H1 (cell line): ENCODE measurements at regions not wholly inside any gene's neighbourhood (a gene's known extent, or its start where the extent isn't known, plus 50 kb on each side); places are given as distances from the start of the nearest gene placed in this dataset.
"Not testable (repeated sequence)": the region's sequence is repeated elsewhere in the genome, so short reads cannot be mapped to it uniquely, and the experiment has no call there.

ENCODE experiments used
- CTCF ChIA-PET: fragments of 300-600 bp; sonication (Branson Sonifier 250); formaldehyde crosslinking; loops from one replicate; lab custom pipeline; 2021; ENCODE audit not compliant: partially characterized antibody; lab: Charles Lee
- POLR2A ChIA-PET: fragments of 300-600 bp; sonication (Branson Sonifier 250); formaldehyde crosslinking; loops from one replicate; lab custom pipeline; 2021; ENCODE audit warnings: inconsistent platforms; ENCODE audit not compliant: partially characterized antibody; lab: Charles Lee
- DNase-seq, 2 experiments: peaks; one replicate each; pipeline versions ENCODE4 v3.0.0 to v3.0.0-alpha.2; 2010 to 2022; ENCODE audit warnings: low spot score in 2 of 2, low read depth in 1 of 2, mixed read lengths in 1 of 2
- FAIRE-seq: peaks from 2 replicates; lab custom pipeline; 2011; peaks lifted over from hg19 to GRCh38; lab: Jason Lieb, UNC
- H2AFZ ChIP-seq: 2 replicates; pipeline ENCODE4 v1.8.1; 2012; ENCODE audit warnings: low read length, inconsistent platforms
- H2AK5ac ChIP-seq: 2 replicates; pipeline ENCODE4 v1.6.1; 2013; ENCODE audit warnings: low read depth, low read length
- H2BK120ac ChIP-seq: replicated peaks from 2 replicates; pipeline ENCODE3; 2013; ENCODE audit warnings: low read depth, low read length, inconsistent platforms
- H2BK12ac ChIP-seq: 2 replicates; pipeline ENCODE4 v1.6.1; 2013; ENCODE audit warnings: low read depth, low read length
- H2BK15ac ChIP-seq: 2 replicates; pipeline ENCODE4 v1.6.1; 2013; ENCODE audit warnings: low read length
- H2BK20ac ChIP-seq: 2 replicates; pipeline ENCODE4 v1.6.1; 2013; ENCODE audit warnings: low read length
- H2BK5ac ChIP-seq: 2 replicates; pipeline ENCODE4 v1.6.1; 2013; ENCODE audit warnings: low read depth, low read length
- H3K14ac ChIP-seq: 2 replicates; pipeline ENCODE4 v1.6.1; 2013; ENCODE audit warnings: inconsistent platforms; ENCODE audit not compliant: insufficient read length
- H3K18ac ChIP-seq: 2 replicates; pipeline ENCODE4 v1.6.1; 2013; ENCODE audit warnings: low read length; ENCODE audit errors: extremely low read depth
- H3K23ac ChIP-seq: 2 replicates; pipeline ENCODE4 v1.6.1; 2013; ENCODE audit warnings: inconsistent platforms; ENCODE audit not compliant: insufficient read length
- H3K23me2 ChIP-seq: 2 replicates; pipeline ENCODE4 v1.6.1; 2013; ENCODE audit warnings: low read depth, low read length
- H3K27ac ChIP-seq: 2 replicates; pipeline ENCODE4 v1.6.1; 2011; ENCODE audit warnings: low read depth, low read length, inconsistent platforms
- H3K27me3 ChIP-seq, 4 experiments: replicated peaks in 1 of 4; 1 replicate in 1 of 4; 2 replicates in 3 of 4; pipeline versions ENCODE4 v1.6.1 to v1.8.1; 2011 to 2013; ENCODE audit warnings: low read length in 3 of 4, mild to moderate bottlenecking in 3 of 4, inconsistent platforms in 2 of 4, mixed read lengths in 2 of 4, moderate library complexity in 1 of 4; ENCODE audit not compliant: control insufficient read depth in 3 of 4, insufficient read depth in 3 of 4; ENCODE audit errors: extremely low read depth in 1 of 4
- H3K36me3 ChIP-seq, 4 experiments: 2 replicates each; pipeline versions ENCODE4 v1.6.1 to v1.8.1; 2011 to 2013; ENCODE audit warnings: mild to moderate bottlenecking in 4 of 4, low read length in 3 of 4, moderate library complexity in 2 of 4, control low read depth in 1 of 4, inconsistent platforms in 1 of 4; ENCODE audit not compliant: insufficient read depth in 4 of 4, control insufficient read depth in 2 of 4
- H3K4ac ChIP-seq: replicated peaks from 2 replicates; pipeline ENCODE3; 2013; ENCODE audit warnings: low read length, low read depth, mixed read lengths, inconsistent platforms; ENCODE audit not compliant: insufficient read length
- H3K4me1 ChIP-seq, 4 experiments: replicated peaks in 1 of 4; 1 replicate in 1 of 4; 2 replicates in 3 of 4; pipeline versions ENCODE4 v1.6.1 to v1.8.1; 2011 to 2013; ENCODE audit warnings: low read length in 3 of 4, inconsistent platforms in 2 of 4, mixed read lengths in 1 of 4; ENCODE audit not compliant: insufficient read depth in 4 of 4, control insufficient read depth in 3 of 4
- H3K4me2 ChIP-seq, 2 experiments: 2 replicates each; pipeline versions ENCODE4 v1.6.1 to v1.8.1; 2011 to 2013; ENCODE audit warnings: low read depth in 2 of 2, low read length in 2 of 2, control low read depth in 1 of 2, inconsistent platforms in 1 of 2, mild to moderate bottlenecking in 1 of 2; ENCODE audit not compliant: insufficient read depth in 1 of 2
- H3K4me3 ChIP-seq, 4 experiments: fragments of 200-600, 300-600 bp in 1 of 4; sonication (generic), shearing (Covaris generic), sonication (Bioruptor Twin) in 1 of 4; 2 replicates each; pipeline versions ENCODE4 v1.5.1 to v1.8.1; 2011 to 2016; ENCODE audit warnings: low read length in 4 of 4, low read depth in 3 of 4, control low read depth in 2 of 4, inconsistent platforms in 2 of 4, mild to moderate bottlenecking in 2 of 4, mixed read lengths in 1 of 4, moderate library complexity in 1 of 4; ENCODE audit not compliant: insufficient read depth in 2 of 4; ENCODE audit errors: extremely low read depth in 1 of 4
- H3K56ac ChIP-seq: replicated peaks from 2 replicates; pipeline ENCODE3; 2013; ENCODE audit warnings: low read depth, mild to moderate bottlenecking, mixed read lengths, low read length, inconsistent platforms; ENCODE audit not compliant: insufficient read length
- H3K79me1 ChIP-seq: 2 replicates; pipeline ENCODE4 v1.6.1; 2013; ENCODE audit warnings: low read depth, low read length, control low read depth
- H3K79me2 ChIP-seq, 2 experiments: 2 replicates each; pipeline versions ENCODE4 v1.6.1 to v1.8.1; 2012 to 2013; ENCODE audit warnings: low read length in 2 of 2, mild to moderate bottlenecking in 2 of 2, inconsistent platforms in 1 of 2; ENCODE audit not compliant: insufficient read depth in 2 of 2, control insufficient read depth in 1 of 2
- H3K9ac ChIP-seq, 4 experiments: replicated peaks in 1 of 4; 1 replicate in 1 of 4; 2 replicates in 3 of 4; pipeline versions ENCODE4 v1.6.1 to v1.8.1; 2011 to 2013; ENCODE audit warnings: low read depth in 3 of 4, low read length in 3 of 4, control low read depth in 2 of 4, mild to moderate bottlenecking in 2 of 4, moderate library complexity in 2 of 4, inconsistent platforms in 1 of 4; ENCODE audit errors: extremely low read depth in 1 of 4
- H3K9me3 ChIP-seq, 2 experiments: 2 replicates each; pipeline versions ENCODE4 v1.6.1 to v1.8.1; 2012 to 2013; ENCODE audit warnings: mild to moderate bottlenecking in 2 of 2, moderate library complexity in 2 of 2, control low read depth in 1 of 2, inconsistent platforms in 1 of 2, low read depth in 1 of 2, low read length in 1 of 2, mixed read lengths in 1 of 2; ENCODE audit not compliant: insufficient read depth in 2 of 2
- H4K20me1 ChIP-seq, 2 experiments: replicated peaks in 1 of 2; 2 replicates each; pipeline versions ENCODE3 to v1.8.1; 2011 to 2013; ENCODE audit warnings: inconsistent platforms in 2 of 2, low read length in 2 of 2, mild to moderate bottlenecking in 1 of 2; ENCODE audit not compliant: insufficient read depth in 2 of 2, control insufficient read depth in 1 of 2
- H4K5ac ChIP-seq: 2 replicates; pipeline ENCODE4 v1.6.1; 2013; ENCODE audit warnings: low read length, low read depth, mixed read lengths, inconsistent platforms; ENCODE audit not compliant: insufficient read length
- H4K8ac ChIP-seq: 2 replicates; pipeline ENCODE4 v1.8.0; 2013; ENCODE audit warnings: mild to moderate bottlenecking, moderate library complexity, low read length, inconsistent platforms; ENCODE audit not compliant: insufficient read depth; ENCODE audit errors: extremely low read depth
- H4K91ac ChIP-seq: replicated peaks from 2 replicates; pipeline ENCODE3; 2013; ENCODE audit warnings: low read length, mixed read lengths, inconsistent platforms; ENCODE audit not compliant: insufficient read length
- WGBS, 2 experiments: shearing (Covaris generic) in 1 of 2; methylation state at CpG; one replicate each; pipeline versions ENCODE4 v1.1.6 to v1.1.7; 2013 to 2015; ENCODE audit warnings: low lambda C conversion rate in 2 of 2, mixed read lengths in 2 of 2, inconsistent platforms in 1 of 2, low coverage in 1 of 2, missing lambda C conversion rate in 1 of 2; ENCODE audit not compliant: insufficient replicate concordance in 2 of 2, insufficient coverage in 1 of 2, insufficient read length in 1 of 2; ENCODE audit errors: extremely low coverage in 1 of 2, missing lambda C conversion rate in 1 of 2; 5-methylcytosine and 5-hydroxymethylcytosine counted together

DNA sequence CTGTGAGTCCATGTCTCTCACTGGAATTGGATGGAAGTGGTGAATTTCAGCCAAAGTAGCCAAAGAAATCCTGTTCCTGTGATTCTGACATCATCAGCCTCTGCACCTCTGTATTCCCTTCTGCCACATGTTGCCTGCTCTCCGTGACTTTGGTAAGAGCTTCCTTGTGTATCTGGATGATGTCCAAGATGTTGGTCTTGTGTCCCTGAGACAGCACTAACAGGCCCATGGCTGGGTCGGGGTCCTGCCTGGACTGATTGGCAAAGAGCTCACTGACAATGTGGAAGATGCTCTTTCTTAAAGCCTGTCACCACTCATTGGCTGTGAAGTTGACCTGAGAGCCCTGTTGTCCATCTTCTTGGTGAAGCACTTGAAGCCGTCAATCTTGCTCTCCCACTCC lies 247.3 kb downstream of the CWH43 start:
- CTCF ChIA-PET, H2AFZ ChIP-seq, H2BK15ac ChIP-seq, H4K20me1 ChIP-seq, DNase-seq, H4K5ac ChIP-seq, H2AK5ac ChIP-seq, H3K36me3 ChIP-seq, H3K79me2 ChIP-seq, H2BK20ac ChIP-seq, H3K79me1 ChIP-seq, FAIRE-seq, H3K4me3 ChIP-seq, H2BK12ac ChIP-seq, H2BK120ac ChIP-seq, H3K14ac ChIP-seq, H4K91ac ChIP-seq, H3K4me1 ChIP-seq, H3K18ac ChIP-seq, H2BK5ac ChIP-seq, H3K27me3 ChIP-seq, POLR2A ChIA-PET, H4K8ac ChIP-seq, H3K4ac ChIP-seq, H3K23ac ChIP-seq, H3K56ac ChIP-seq, H3K4me2 ChIP-seq, H3K9ac ChIP-seq, H3K27ac ChIP-seq, H3K23me2 ChIP-seq: not testable (repeated sequence)
- H3K9me3 ChIP-seq: peaks cover 23 to 49% of the 10 kb centered on the region in 2 experiments
- 56% methylated on average over 2 of the region's 3 CpGs; no CpG with 5 or more reads in 1 of the 2 experiments for WGBS, 2 experiments

DNA sequence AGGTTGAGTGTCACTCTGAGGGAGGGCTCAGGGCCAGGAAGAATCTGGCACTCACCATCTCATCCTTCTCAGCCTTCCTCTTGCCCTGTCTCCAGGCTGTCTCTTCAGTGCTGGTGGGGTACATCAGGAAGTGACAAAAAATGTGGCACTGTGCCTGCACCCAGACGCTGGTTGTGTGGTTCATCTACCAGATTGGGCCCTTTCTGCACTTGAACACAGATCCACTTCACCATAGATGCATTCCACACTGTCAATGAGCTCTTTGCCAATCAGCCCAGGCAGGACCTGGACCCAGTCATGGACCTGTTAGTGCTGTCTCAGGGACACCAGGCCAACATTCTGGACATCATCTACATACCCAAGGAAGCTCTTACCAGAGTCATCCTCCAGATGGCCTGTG lies 247.7 kb downstream of the CWH43 start:
- DNase-seq, H2AFZ ChIP-seq, H4K91ac ChIP-seq, H2BK20ac ChIP-seq, H3K23ac ChIP-seq, CTCF ChIA-PET, H3K23me2 ChIP-seq, H3K4me1 ChIP-seq, H2BK120ac ChIP-seq, H2AK5ac ChIP-seq, H3K56ac ChIP-seq, H3K27ac ChIP-seq, H3K4ac ChIP-seq, H2BK5ac ChIP-seq, H2BK15ac ChIP-seq, H2BK12ac ChIP-seq, H3K9ac ChIP-seq, H3K79me1 ChIP-seq, H3K27me3 ChIP-seq, H3K18ac ChIP-seq, H3K4me2 ChIP-seq, H3K14ac ChIP-seq, H3K79me2 ChIP-seq, H3K4me3 ChIP-seq, H4K5ac ChIP-seq, H3K36me3 ChIP-seq, H4K8ac ChIP-seq, POLR2A ChIA-PET, H4K20me1 ChIP-seq, FAIRE-seq: not testable (repeated sequence)
- 76% methylated on average over 1 of the region's 1 CpG; no CpG with 5 or more reads in 1 of the 2 experiments for WGBS, 2 experiments
- H3K9me3 ChIP-seq: peaks cover 23 to 46% of the 10 kb centered on the region in 2 experiments
